SK-N-SH (cell line): ENCODE measurements at regions not wholly inside any gene's neighbourhood (a gene's known extent, or its start where the extent isn't known, plus 50 kb on each side); places are given as distances from the start of the nearest gene placed in this dataset.
A peak's percentile ranks its signal among the peaks of the same experiment; 100 is the strongest.

Experiments used
- CTCF ChIA-PET: fragments of 300-600, 350-600 bp; formaldehyde crosslinking; extraction: SDS; loops from one replicate; lab custom pipeline; 2021; lab: Yijun Ruan, JAX
- POLR2A ChIA-PET: fragments of 350-600 bp; sonication (Branson Sonifier 250); formaldehyde crosslinking; extraction: SDS; loops from one replicate; lab custom pipeline; 2020; ENCODE audit warnings: antibody characterized with exemption, inconsistent platforms; lab: Yijun Ruan, JAX
- DNase-seq: peaks from one replicate; pipeline ENCODE4 v3.0.0; 2012
- H2AFZ ChIP-seq: fragments of 200-600 bp; sonication (generic); 2 replicates; pipeline ENCODE4 v1.8.1; 2016; ENCODE audit warnings: antibody characterized with exemption, mild to moderate bottlenecking, low read depth
- H3F3A ChIP-seq: fragments of 200-600 bp; sonication (generic); replicated peaks from 2 replicates; pipeline ENCODE3; 2016; ENCODE audit warnings: antibody characterized with exemption, mild to moderate bottlenecking; ENCODE audit not compliant: insufficient read depth
- H3K27ac ChIP-seq, 2 experiments: fragments of 200-500 bp in 1 of 2; fragments of 200-600 bp in 1 of 2; sonication (Bioruptor generic) in 1 of 2; sonication (generic), shearing (Covaris generic) in 1 of 2; 2 replicates each; pipeline versions ENCODE4 v1.5.1 to v1.6.1; 2014 to 2016; ENCODE audit warnings: low read depth in 2 of 2, inconsistent platforms in 1 of 2, low read length in 1 of 2, mild to moderate bottlenecking in 1 of 2, mixed read lengths in 1 of 2
- H3K27me3 ChIP-seq: fragments of 200-600 bp; sonication (generic), shearing (Covaris generic); 2 replicates; pipeline ENCODE4 v1.6.1; 2016; ENCODE audit warnings: mixed run types; ENCODE audit not compliant: insufficient read depth
- H3K36me3 ChIP-seq, 2 experiments: fragments of 200-500 bp in 1 of 2; fragments of 200-600 bp in 1 of 2; sonication (Bioruptor generic) in 1 of 2; sonication (generic) in 1 of 2; replicated peaks in 1 of 2; 2 replicates each; pipeline versions ENCODE3 to v1.5.1; 2014 to 2016; ENCODE audit warnings: low read length in 1 of 2, mild to moderate bottlenecking in 1 of 2; ENCODE audit not compliant: insufficient read depth in 2 of 2, control insufficient read depth in 1 of 2
- H3K4me1 ChIP-seq, 2 experiments: fragments of 200-500 bp in 1 of 2; fragments of 200-600 bp in 1 of 2; sonication (Bioruptor generic) in 1 of 2; sonication (generic), shearing (Covaris generic) in 1 of 2; 2 replicates each; pipeline versions ENCODE4 v1.5.1 to v1.6.1; 2014 to 2016; ENCODE audit warnings: low read depth in 1 of 2, low read length in 1 of 2, mixed run types in 1 of 2; ENCODE audit not compliant: insufficient read depth in 2 of 2, control insufficient read depth in 1 of 2
- H3K4me2 ChIP-seq: fragments of 200-600 bp; sonication (generic), shearing (Covaris generic); 2 replicates; pipeline ENCODE4 v1.6.1; 2017; ENCODE audit warnings: mixed run types
- H3K4me3 ChIP-seq, 2 experiments: fragments of 200-500 bp in 1 of 2; fragments of 200-600 bp in 1 of 2; sonication (Bioruptor generic) in 1 of 2; sonication (generic), shearing (Covaris generic) in 1 of 2; 2 replicates each; pipeline versions ENCODE4 v1.5.1 to v1.8.1; 2014 to 2016; ENCODE audit warnings: low read depth in 2 of 2, inconsistent platforms in 1 of 2, low read length in 1 of 2, mild to moderate bottlenecking in 1 of 2, mixed read lengths in 1 of 2, moderate library complexity in 1 of 2
- H3K79me2 ChIP-seq: fragments of 200-600 bp; sonication (generic); 2 replicates; pipeline ENCODE4 v1.8.1; 2017; ENCODE audit warnings: mild to moderate bottlenecking; ENCODE audit not compliant: insufficient read depth
- H3K9ac ChIP-seq: fragments of 200-600 bp; sonication (generic); 2 replicates; pipeline ENCODE4 v1.6.1; 2017; ENCODE audit warnings: mixed run types
- H3K9me2 ChIP-seq: fragments of 200-600 bp; sonication (generic); 2 replicates; pipeline ENCODE4 v1.6.1; 2017; ENCODE audit warnings: mixed run types
- H3K9me3 ChIP-seq: fragments of 200-600 bp; sonication (generic); 2 replicates; pipeline ENCODE4 v1.6.1; 2017; ENCODE audit warnings: mixed run types, mild to moderate bottlenecking, moderate library complexity
- H4K20me1 ChIP-seq: fragments of 200-600 bp; sonication (generic); 2 replicates; pipeline ENCODE4 v1.6.1; 2017; ENCODE audit warnings: mild to moderate bottlenecking, mixed run types; ENCODE audit not compliant: insufficient read depth
- CHD2 ChIP-seq: fragments of 150-350 bp; IDR thresholded peaks from 2 replicates; pipeline ENCODE4 v1.6.1; 2018; ENCODE audit warnings: low read length; ENCODE audit not compliant: partially characterized antibody
- CTCF ChIP-seq: fragments of 200-600 bp; sonication (generic); IDR thresholded peaks from 2 replicates; pipeline ENCODE4 v1.6.1; 2017; ENCODE audit warnings: antibody characterized with exemption, mild to moderate bottlenecking, moderate library complexity
- EP300 ChIP-seq, 2 experiments: IDR thresholded peaks; 2 replicates each; pipeline versions ENCODE4 v1.4.0 to v1.6.1; 2012; ENCODE audit warnings: borderline replicate concordance in 1 of 2, low read depth in 1 of 2, low read length in 1 of 2
- FOSL2 ChIP-seq: IDR thresholded peaks from 2 replicates; pipeline ENCODE4 v1.4.0; 2012; ENCODE audit warnings: low read depth, mild to moderate bottlenecking, moderate library complexity, borderline replicate concordance
- FOXM1 ChIP-seq: IDR thresholded peaks from 2 replicates; pipeline ENCODE4 v1.4.0; 2012; ENCODE audit warnings: low read depth, mild to moderate bottlenecking
- GABPA ChIP-seq: IDR thresholded peaks from 2 replicates; pipeline ENCODE4 v1.4.0; 2012; ENCODE audit warnings: low read depth, mild to moderate bottlenecking
- GATA2 ChIP-seq: sonication (generic); formaldehyde crosslinking; IDR thresholded peaks from 2 replicates; pipeline ENCODE4 v1.5.0; 2020; ENCODE audit warnings: mild to moderate bottlenecking, missing genetic modification reagents
- IRF3 ChIP-seq: fragments of 150-350 bp; IDR thresholded peaks from 2 replicates; pipeline ENCODE4 v1.6.1; 2016; ENCODE audit warnings: mild to moderate bottlenecking, low read depth, low read length
- JUND ChIP-seq: IDR thresholded peaks from 2 replicates; pipeline ENCODE4 v1.4.0; 2012
- MAX ChIP-seq: IDR thresholded peaks from 2 replicates; pipeline ENCODE4 v1.4.0; 2012; ENCODE audit warnings: low read depth
- MEF2A ChIP-seq: IDR thresholded peaks from 2 replicates; pipeline ENCODE4 v1.4.0; 2012; ENCODE audit warnings: low read depth, borderline replicate concordance
- MXI1 ChIP-seq: IDR thresholded peaks from 2 replicates; pipeline ENCODE4 v1.6.1; 2012; ENCODE audit warnings: mild to moderate bottlenecking, low read depth, low read length, improper control_type of control experiment
- NFIC ChIP-seq: IDR thresholded peaks from 2 replicates; pipeline ENCODE4 v1.4.0; 2012; ENCODE audit warnings: borderline replicate concordance
- NRF1 ChIP-seq: IDR thresholded peaks from 2 replicates; pipeline ENCODE4 v1.6.1; 2012; ENCODE audit warnings: low read depth, mild to moderate bottlenecking, low read length
- PBX3 ChIP-seq: IDR thresholded peaks from 2 replicates; pipeline ENCODE4; 2012
- POLR2AphosphoS5 ChIP-seq: IDR thresholded peaks from 2 replicates; pipeline ENCODE4 v1.6.1; 2012; ENCODE audit warnings: low read depth, low read length
- RFX5 ChIP-seq: IDR thresholded peaks from 2 replicates; pipeline ENCODE4 v1.6.1; 2012; ENCODE audit warnings: mild to moderate bottlenecking, improper control_type of control experiment, low read length
- RXRA ChIP-seq: IDR thresholded peaks from 2 replicates; pipeline ENCODE4 v1.4.0; 2012; ENCODE audit warnings: low read depth, mild to moderate bottlenecking, borderline replicate concordance
- SIN3A ChIP-seq: IDR thresholded peaks from 2 replicates; pipeline ENCODE4 v1.6.1; 2012; ENCODE audit warnings: low read depth, mild to moderate bottlenecking, low read length, moderate library complexity, borderline replicate concordance
- SMC3 ChIP-seq: IDR thresholded peaks from 2 replicates; pipeline ENCODE4 v1.6.1; 2012; ENCODE audit warnings: low read depth, low read length, improper control_type of control experiment
- TAF1 ChIP-seq: IDR thresholded peaks from 2 replicates; pipeline ENCODE4 v1.6.1; 2012; ENCODE audit warnings: low read depth, mild to moderate bottlenecking, low read length, moderate library complexity, borderline replicate concordance
- TCF12 ChIP-seq: IDR thresholded peaks from 2 replicates; pipeline ENCODE4 v1.4.0; 2012
- TEAD4 ChIP-seq: IDR thresholded peaks from 2 replicates; pipeline ENCODE4 v1.4.0; 2012; ENCODE audit warnings: mild to moderate bottlenecking, borderline replicate concordance; ENCODE audit not compliant: insufficient read depth
- USF2 ChIP-seq: fragments of 150-350 bp; IDR thresholded peaks from 2 replicates; pipeline ENCODE4 v1.6.1; 2017; ENCODE audit warnings: antibody characterized with exemption, low read length, low read depth, borderline replicate concordance
- YY1 ChIP-seq: IDR thresholded peaks from 2 replicates; pipeline ENCODE4 v1.4.0; 2012; ENCODE audit warnings: low read depth, mild to moderate bottlenecking
- ZBTB33 ChIP-seq: IDR thresholded peaks from 2 replicates; pipeline ENCODE4 v1.4.0; 2012; ENCODE audit warnings: low read depth, borderline replicate concordance
- WGBS: methylation state at CpG from one replicate; pipeline ENCODE4 v1.1.6; 2017; ENCODE audit warnings: low lambda C conversion rate; 5-methylcytosine and 5-hydroxymethylcytosine counted together

GRCh38 chr2:224263571-224264043 is 138.3 kb downstream of the FAM124B start:
- peak overlapping the region; percentile 29; the same call in 1 of the 2 replicates for H3K4me2 ChIP-seq
- H3K27ac ChIP-seq = peak overlapping the region; percentile 62 to 64; a peak in 3 of 4 replicates
- H3K9me3 ChIP-seq = no peaks in the 10 kb centered on the region
- 9% methylated on average over 1 of the region's 1 CpG for WGBS
- no peak overlapping the region; the same call in 1 of the 2 replicates for H3K9ac ChIP-seq
- H3K4me3 ChIP-seq = no peak overlapping the region
- H3K4me1 ChIP-seq = peaks cover 0 to 28% of the 10 kb centered on the region in 2 experiments
- CTCF ChIA-PET = interaction anchor here (4.2 kb wide), 1 partner anchor 20 kb away, joined by 16 read pairs; no protein-coding TSS in a partner anchor
- H3F3A ChIP-seq = peaks cover 19% of the 10 kb centered on the region
- POLR2A ChIA-PET = no interaction called here
- no peaks in the 10 kb centered on the region for H3K9me2 ChIP-seq
- no peaks in the 10 kb centered on the region for H3K27me3 ChIP-seq
- no peaks in the 10 kb centered on the region for H4K20me1 ChIP-seq
- no peaks in the 10 kb centered on the region for H3K36me3 ChIP-seq
- 0 out of 2 replicates have a peak overlapping the region, but pooled peaks have one; percentile 1 for H2AFZ ChIP-seq
- no peak for DNase-seq
- no peak for TF ChIP-seq NRF1
- TF ChIP-seq FOXM1 = no peak
- no peak for TF ChIP-seq YY1
- TF ChIP-seq CHD2 = no peak
- no peak for TF ChIP-seq RFX5
- TF ChIP-seq RXRA = no peak
- TF ChIP-seq USF2 = no peak
- no peak for TF ChIP-seq SIN3A
- peak; percentile 21; the same call in 1 of the 2 replicates for TF ChIP-seq PBX3
- TF ChIP-seq POLR2AphosphoS5 = no peak
- no peak for TF ChIP-seq GABPA
- no peak for TF ChIP-seq IRF3
- TF ChIP-seq CTCF = no peak
- TF ChIP-seq TEAD4 = no peak
- no peak for TF ChIP-seq MAX
- no peak for TF ChIP-seq SMC3
- TF ChIP-seq FOSL2 = peak; percentile 19; the same call in 1 of the 2 replicates
- no peak for TF ChIP-seq MEF2A
- no peak for TF ChIP-seq MXI1
- TF ChIP-seq GATA2 (CRISPR knock-in tag) = no peak
- peak in 1 of 2 experiments; percentile 39; a peak in 1 of 4 replicates for TF ChIP-seq EP300 (IDR thresholded peaks at IDR 0.05; ENCODE audit: borderline replicate concordance in 1 of 2, low read depth in 1 of 2, low read length in 1 of 2)
- TF ChIP-seq TAF1 = no peak
- TF ChIP-seq ZBTB33 = no peak
- peak; percentile 62 for TF ChIP-seq TCF12
- TF ChIP-seq NFIC = no peak; the same call in 1 of the 2 replicates
- TF ChIP-seq JUND = peak; percentile 35; the same call in 1 of the 2 replicates
- TF ChIP-seq, all 33 proteins: peak for 5
- H3K79me2 ChIP-seq = no peaks in the 10 kb centered on the region
